Activated gamma-delta T cell treated with Interleukin-2 at 50 U/mL for 16 hours (primary cell): ENCODE measurements at regions not wholly inside any gene's neighbourhood (a gene's known extent, or its start where the extent isn't known, plus 50 kb on each side); places are given as distances from the start of the nearest gene placed in this dataset.
"Not testable (repeated sequence)": the region's sequence is repeated elsewhere in the genome, so short reads cannot be mapped to it uniquely, and the experiment has no call there.

ENCODE experiments used
- DNase-seq: peaks from one replicate; pipeline ENCODE4 v3.0.0-alpha.2; 2020

- no peak for DNase-seq
Observed at GRCh38 chr6:135731116-135731515, 120.4 kb upstream of the PDE7B start.

DNA sequence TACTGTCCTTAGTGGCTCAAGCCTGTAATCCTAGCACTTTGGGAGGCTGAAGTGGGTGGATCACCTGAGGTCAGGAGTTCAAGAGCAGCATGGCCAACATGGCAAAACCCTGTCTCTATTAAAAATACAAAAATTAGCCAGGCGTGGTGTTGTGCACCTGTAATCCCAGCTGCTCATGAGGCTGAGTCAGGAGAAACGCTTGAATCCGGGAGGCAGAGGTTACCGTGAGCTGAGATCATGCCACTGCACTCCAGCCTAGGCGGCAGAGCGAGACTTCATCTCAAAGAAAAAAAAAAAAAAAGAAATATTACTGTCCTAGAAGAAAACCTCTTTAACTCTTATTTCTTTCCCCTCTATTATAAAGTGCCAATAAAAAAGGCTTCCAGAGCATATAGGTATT is 115.2 kb upstream of the PDE7B start:
- not testable (repeated sequence) for DNase-seq

- no peak for DNase-seq
Observed at GRCh38 chr6:135738636-135739035, 112.9 kb upstream of the PDE7B start.

DNA sequence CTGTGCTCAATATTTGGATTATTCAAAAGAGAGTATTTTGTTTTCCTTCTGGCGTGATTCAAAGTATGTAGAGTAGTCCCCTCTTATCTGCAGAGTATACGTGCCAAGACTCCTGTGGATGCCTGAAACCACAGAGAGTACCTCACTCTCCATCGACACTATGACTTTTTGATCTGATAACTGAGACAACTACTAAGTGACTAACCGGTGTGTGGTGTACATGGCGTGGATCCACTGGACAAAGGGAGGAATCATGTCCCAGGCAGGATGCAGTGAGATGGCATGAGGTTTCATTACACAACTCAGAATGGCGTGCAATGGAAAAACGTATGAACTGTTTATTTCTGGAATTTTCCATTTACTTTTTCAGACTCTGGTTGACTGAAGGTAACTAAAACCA is 112.2 kb upstream of the PDE7B start:
- no peak for DNase-seq

DNA sequence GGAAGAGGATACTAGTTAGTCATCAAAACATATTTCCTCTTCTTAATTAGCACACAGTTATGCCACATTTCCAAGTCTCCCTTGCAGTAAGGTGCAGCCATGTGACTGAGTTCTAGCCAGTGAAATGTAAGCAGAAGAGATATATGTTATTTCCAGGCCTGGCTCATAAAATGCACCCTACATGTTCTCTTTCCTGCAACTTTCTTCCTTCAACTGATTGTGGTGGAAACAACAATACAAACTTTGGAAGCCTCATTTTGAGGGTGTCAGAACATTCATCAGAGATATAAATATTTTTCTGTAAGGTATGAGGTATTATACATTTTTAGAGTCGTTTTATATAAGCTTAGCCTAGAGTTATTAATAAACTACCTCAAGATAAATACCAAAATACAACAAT is 110.9 kb upstream of the PDE7B start:
- DNase-seq: no peak

GRCh38 chr6:135743476-135743875 is 108.0 kb upstream of the PDE7B start:
- DNase-seq: no peak

- no peak for DNase-seq
Observed at GRCh38 chr6:135748189-135748588, 103.3 kb upstream of the PDE7B start.

DNA sequence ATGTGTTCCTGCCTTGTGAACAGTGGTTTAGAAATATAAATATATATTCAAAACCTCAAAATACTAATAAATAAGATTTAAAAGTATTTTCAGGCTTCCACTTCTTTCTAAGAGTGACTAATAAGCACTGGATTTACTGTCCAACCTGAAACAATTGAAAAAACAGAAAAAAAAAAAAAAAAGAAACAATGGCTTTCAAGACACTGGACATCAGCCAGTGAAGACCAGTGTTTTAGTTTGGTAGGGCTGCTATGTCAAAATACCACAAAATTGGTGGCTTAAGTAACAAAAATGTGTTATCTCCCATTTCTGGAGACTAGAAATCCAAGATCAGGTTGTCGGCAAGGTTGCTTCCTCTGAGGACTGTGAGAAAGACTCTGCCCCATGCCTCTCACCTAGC is 101.4 kb upstream of the PDE7B start:
- DNase-seq: no peak

DNA sequence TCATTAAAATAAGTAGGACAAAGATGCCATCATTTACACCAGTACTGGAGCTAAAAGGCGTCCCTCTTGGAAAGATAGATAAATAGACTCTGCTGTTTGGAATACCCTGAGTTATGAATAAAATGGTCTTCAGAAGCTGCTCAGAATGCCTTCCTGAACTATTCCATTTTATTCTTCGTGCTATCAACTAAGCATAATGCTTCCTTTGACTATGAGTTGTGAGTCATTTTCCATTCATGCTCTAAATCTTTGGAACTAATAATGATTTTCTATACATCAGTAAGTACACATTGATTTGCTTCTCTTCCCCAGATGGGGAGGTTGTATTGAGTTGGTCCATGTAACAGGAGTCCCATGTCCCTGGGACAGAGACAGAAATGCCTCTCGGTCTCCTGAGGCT is 98.3 kb upstream of the PDE7B start:
- DNase-seq: no peak

DNA sequence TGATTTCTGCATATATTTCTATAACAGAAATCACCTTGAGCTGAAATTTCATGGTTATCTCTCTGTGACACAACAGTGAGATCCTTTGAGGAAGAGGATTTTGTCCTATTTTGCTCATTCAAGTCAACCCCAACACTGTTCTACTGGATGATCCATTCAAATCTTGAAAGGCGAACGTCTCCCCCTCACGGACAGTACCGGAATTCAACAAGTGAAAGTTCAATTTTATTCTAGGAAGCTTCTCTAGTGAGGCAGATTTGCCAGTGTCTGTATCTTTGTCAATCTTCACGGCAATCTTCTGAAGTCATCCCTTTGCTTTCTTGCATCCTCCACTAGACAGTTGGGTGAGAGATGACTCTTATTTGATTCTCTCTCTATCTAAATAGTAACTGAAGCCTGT is 91.7 kb upstream of the PDE7B start:
- no peak for DNase-seq

DNA sequence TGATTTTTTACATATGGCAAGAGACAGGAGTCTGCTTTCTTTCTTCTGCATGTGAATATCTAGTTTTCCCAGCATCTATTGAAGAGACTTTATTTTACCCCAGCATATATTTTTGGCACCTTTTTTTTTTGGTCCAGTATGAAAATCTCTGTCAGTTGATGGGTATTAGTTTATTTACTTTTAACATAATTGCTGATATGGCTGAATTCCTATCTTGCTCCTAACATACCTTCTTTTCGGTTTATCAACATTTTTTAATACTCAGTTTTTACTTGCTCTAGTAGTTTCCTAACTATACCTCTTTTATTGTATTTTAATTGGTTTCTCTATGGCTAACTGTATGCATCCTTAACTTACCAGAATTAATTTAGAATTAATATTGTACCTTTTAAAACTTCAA is 77.5 kb upstream of the PDE7B start:
- no peak for DNase-seq

DNA sequence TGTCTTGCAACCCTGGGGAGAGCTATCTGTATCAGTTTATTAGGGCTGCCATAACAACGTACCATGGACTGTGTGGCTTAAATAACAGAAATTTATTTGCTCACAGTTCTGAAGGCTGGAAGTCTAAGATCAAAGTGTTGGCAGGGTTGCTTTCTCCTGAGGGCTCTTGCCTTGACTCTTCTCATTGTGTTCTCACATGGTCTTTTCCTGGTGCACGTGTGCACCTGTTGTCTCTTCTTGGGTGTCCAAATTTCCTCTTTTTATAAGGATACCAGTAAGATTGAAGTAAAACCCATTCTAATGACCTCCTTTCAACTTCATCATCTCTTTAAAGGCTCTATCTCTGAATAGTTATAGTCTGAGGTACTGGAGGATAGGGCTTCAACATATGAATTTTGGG is 72.3 kb upstream of the PDE7B start:
- no peak for DNase-seq

DNA sequence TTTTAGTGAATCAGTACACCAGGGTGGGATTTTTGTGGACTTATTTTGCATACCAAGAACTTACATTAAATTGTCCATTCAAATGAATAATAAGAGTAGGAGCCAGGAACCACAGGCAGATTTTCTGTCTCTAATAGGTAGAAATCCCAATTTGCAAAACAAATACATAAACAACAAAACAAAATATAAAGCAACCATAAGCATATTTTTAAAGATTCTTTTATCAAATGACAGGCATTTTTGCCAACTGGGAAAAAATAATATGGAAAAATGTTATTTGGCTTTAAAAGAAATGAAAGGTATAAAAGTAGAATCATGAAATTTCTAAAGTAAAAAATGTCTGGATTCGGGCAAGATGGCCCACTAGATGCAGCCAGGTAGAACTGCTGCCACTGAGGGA is 71.2 kb upstream of the PDE7B start:
- DNase-seq: no peak

- DNase-seq: no peak
Observed at GRCh38 chr6:135782546-135782945, 69.0 kb upstream of the PDE7B start.

DNA sequence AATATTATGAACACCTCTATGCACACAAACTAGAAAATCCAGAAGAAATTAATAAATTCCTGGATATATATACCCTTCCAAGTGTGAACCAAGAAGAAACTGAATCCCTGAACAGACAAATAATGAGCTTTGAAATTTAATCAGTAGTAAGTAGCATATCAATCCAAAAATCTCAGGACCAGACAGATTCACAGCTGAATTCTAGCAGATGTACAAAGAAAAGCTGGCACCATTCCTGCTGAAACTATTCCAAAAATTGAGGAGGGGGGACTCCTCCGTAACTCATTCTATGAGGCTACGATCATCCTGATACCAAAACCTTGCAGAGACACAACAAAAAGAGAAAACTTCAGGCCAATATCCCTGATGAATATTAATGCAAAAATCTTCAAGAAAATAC is 67.0 kb upstream of the PDE7B start:
- DNase-seq: no peak

DNA sequence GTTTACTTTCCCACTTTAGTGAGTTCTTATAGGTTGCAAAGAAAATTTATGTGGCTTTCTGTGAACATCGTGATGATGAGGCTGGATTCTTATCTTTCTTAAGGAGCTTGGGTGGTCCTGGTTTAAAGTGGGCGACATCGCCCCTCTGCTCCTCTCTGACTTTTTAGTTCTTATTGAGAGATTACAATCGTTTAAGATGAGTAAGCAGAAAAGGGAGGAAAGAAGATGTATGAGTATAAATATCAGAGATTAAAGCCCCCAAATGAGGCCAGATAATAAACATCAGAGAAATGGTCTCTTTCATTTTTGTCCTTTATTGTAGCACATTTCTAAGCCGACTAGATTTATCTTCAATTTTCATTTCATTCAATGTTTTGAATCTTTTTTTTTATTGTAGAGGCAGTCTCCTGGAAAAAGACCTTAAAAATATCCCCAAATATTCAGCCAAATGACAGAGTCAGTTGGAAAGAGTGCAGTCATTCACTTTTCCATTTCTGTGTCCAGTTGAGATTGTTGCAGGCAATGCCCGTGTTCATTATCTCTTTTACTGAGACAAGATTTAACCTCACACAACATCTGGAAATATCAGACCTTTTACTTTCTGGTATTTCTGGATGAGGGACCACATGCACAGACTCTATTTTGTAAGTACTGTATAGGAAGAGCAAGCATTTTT is 62.0 kb upstream of the PDE7B start:
- DNase-seq: no peak

DNA sequence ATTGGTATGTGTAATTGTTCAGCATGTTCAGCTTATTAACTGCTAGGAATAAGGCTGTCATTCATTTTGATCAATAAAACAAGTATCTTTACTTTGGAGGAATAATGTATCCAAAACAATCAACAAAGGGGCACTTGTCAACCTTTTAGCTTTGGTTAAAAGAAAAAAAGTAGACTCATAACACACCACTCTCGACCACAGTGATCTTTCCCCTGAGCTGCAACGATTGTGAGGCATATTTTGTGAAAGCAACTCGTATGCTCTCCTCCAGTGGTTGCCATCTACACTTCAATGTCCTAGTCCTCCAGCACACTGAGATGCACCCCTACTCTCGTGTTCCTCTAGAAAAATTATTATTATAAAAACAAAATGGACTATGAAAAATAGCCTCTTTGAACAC is 60.1 kb upstream of the PDE7B start:
- DNase-seq: no peak

- DNase-seq: no peak
Observed at GRCh38 chr6:135796643-135797305, 54.7 kb upstream of the PDE7B start.

GRCh38 chr6:135797361-135797760 is 54.1 kb upstream of the PDE7B start:
- DNase-seq: no peak

- DNase-seq: no peak
Observed at GRCh38 chr6:135798751-135799515, 52.6 kb upstream of the PDE7B start.
